Spinal cord (tissue), 9 donors: ENCODE measurements at regions not wholly inside any gene's neighbourhood (a gene's known extent, or its start where the extent isn't known, plus 50 kb on each side); places are given as distances from the start of the nearest gene placed in this dataset.
A peak's percentile ranks its signal among the peaks of the same experiment; 100 is the strongest.

Source experiments
- DNase-seq, 6 donors: peaks; one replicate each; pipeline versions ENCODE4 v3.0.0 to v3.0.0-alpha.2; 2013 to 2015; ENCODE audit warnings: low spot score in 6 of 6, low read depth in 4 of 6
- H3K27ac ChIP-seq: one replicate; pipeline ENCODE4 v1.5.1; 2013; ENCODE audit warnings: low read depth, low read length, control low read depth
- H3K27me3 ChIP-seq: one replicate; pipeline ENCODE4 v1.6.1; 2013; ENCODE audit warnings: low read length; ENCODE audit not compliant: control insufficient read depth, insufficient read depth
- H3K36me3 ChIP-seq: one replicate; pipeline ENCODE4 v1.6.1; 2013; ENCODE audit warnings: low read length; ENCODE audit not compliant: control insufficient read depth, insufficient read depth
- H3K4me1 ChIP-seq: one replicate; pipeline ENCODE4 v1.6.1; 2013; ENCODE audit warnings: low read length; ENCODE audit not compliant: control insufficient read depth, insufficient read depth
- H3K4me3 ChIP-seq: one replicate; pipeline ENCODE4 v1.5.1; 2013; ENCODE audit warnings: low read depth, low read length, control low read depth
- H3K9me3 ChIP-seq: one replicate; pipeline ENCODE4 v1.6.1; 2013; ENCODE audit warnings: low read length; ENCODE audit not compliant: control insufficient read depth, insufficient read depth
- WGBS: methylation state at CpG from one replicate; pipeline ENCODE4 v1.1.5; 2013; ENCODE audit warnings: missing lambda C conversion rate; ENCODE audit not compliant: insufficient coverage; 5-methylcytosine and 5-hydroxymethylcytosine counted together
- donor health status: healthy.

DNA sequence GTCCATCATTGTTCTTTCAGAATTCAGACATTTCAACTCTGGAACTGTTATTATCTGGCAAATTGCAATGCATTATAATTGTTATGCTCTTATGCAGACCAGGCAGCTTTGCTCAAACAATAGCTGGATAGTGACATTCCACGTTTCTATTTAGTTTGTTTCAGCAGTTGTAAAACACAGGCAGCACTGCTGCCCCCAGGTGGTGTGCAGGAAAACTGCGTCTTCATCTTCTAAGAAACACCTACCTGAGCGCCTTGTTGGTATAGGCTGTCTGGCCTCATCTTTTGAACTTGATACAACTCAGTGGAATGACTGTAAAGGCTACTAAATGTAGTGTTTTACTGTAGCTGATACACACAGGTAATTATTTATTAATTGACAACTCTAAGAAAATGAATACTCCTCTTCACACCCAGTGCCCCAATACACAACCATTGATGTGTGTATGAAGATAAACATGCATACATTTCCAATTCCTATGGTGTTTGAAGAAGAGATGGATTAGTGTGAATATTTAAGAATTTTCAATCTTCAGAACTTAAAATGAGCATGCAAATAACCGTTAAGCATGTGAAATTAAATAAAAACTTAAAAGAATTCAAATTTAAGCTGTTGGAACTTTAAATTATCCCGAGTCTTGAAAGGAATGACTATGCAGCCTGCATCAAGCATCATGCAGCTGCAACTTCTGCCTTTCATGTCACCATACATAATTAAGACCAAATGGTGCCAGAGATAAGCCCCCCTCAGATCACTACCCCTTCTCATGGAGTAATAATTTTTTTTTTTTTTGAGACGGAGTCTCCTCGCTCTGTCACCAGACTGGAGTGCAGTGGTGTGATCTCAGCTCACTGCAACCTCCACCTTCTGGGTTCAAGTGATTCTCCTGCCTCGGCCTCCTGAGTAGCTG, 85.6 kb downstream of the CD8B2 start:
- Histone ChIP-seq H3K27ac (no peak overlapping the region), H3K9me3 (no peaks in the 10 kb centered on the region), H3K4me1 (no peaks in the 10 kb centered on the region), H3K27me3 (no peaks in the 10 kb centered on the region), H3K4me3 (no peak overlapping the region), H3K36me3 (no peaks in the 10 kb centered on the region)
- WGBS: 69% methylated on average over 3 of the region's 8 CpGs
- peak in 1 of 6 donors; percentile 49 for DNase-seq

DNA sequence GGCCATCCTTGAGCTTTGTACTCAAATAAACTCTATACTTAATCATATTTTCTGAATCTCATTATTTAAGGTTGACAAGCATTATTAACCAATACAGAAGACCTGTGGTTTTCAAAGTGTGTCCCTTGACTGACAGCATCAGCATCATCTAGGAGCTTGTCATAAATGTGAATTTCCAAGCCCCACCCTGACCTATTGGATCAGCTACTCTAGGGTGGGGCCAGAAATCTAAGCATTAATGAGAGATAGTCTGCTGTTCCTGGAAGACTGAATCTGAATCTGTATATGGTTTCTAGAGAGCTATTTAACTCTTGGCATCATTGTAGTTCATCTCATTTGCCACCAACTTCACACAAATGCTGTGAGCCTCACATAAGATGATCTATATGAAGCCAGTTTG, 86.6 kb downstream of the CD8B2 start:
- H3K27me3 ChIP-seq: no peaks in the 10 kb centered on the region
- H3K36me3 ChIP-seq: no peaks in the 10 kb centered on the region
- no peak overlapping the region for H3K4me3 ChIP-seq
- H3K4me1 ChIP-seq: no peaks in the 10 kb centered on the region
- DNase-seq: no peak
- no peak overlapping the region for H3K27ac ChIP-seq
- no peaks in the 10 kb centered on the region for H3K9me3 ChIP-seq

DNA sequence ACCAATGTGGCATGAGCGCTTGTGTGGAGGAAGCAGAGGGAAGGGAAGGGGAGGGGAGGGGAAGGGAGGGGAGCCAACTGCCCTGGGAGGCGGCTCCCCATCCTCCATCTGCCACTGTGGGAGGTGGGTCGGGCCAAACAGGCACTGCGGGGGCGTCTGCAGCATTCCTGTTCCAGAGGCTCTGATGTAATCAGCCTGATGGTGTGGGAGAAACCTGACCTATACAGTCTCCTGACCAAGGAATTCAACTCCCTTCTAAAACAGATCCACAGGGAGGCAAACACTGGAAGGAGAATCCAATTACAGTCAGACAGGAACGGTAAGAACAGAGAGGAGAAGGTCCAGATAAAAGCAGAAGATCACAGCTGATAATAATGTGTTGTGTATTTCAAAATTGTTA, 88.8 kb downstream of the CD8B2 start:
- no CpG with 5 or more reads among the region's 6 CpGs for WGBS
- Histone ChIP-seq H3K27me3 (peaks cover 4% of the 10 kb centered on the region), H3K4me1 (peaks cover 3% of the 10 kb centered on the region), H3K4me3 (no peak overlapping the region), H3K27ac (peak overlapping the region; percentile 69), H3K9me3 (no peaks in the 10 kb centered on the region), H3K36me3 (no peaks in the 10 kb centered on the region)
- peak in 1 of 6 donors; percentile 70 for DNase-seq

DNA sequence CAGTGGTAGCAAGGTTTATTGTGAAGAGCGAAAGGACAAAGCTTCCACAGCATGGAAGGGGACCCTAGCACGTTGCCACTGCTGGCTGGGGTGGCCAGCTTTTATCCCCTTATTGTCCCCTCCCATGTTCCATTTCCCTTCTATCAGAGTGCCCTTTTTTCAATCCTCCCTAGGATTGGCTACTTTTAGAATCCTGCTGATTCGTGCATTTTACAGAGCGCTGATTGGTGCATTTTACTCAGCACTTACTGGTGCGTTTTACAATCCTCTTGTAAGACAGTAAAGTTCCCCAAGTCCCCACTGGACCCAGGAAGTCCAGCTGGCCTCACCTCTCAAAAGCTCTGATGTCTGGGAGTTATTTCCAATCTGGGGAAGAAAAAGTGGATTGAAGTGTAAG, 90.1 kb downstream of the CD8B2 start:
- no peak overlapping the region for H3K4me3 ChIP-seq
- H3K27ac ChIP-seq: no peak overlapping the region
- H3K4me1 ChIP-seq: peaks cover 7% of the 10 kb centered on the region
- H3K36me3 ChIP-seq: no peaks in the 10 kb centered on the region
- peaks cover 13% of the 10 kb centered on the region for H3K27me3 ChIP-seq
- no peak for DNase-seq
- no peaks in the 10 kb centered on the region for H3K9me3 ChIP-seq
- WGBS: 92% methylated on average over 5 of the region's 5 CpGs

DNA sequence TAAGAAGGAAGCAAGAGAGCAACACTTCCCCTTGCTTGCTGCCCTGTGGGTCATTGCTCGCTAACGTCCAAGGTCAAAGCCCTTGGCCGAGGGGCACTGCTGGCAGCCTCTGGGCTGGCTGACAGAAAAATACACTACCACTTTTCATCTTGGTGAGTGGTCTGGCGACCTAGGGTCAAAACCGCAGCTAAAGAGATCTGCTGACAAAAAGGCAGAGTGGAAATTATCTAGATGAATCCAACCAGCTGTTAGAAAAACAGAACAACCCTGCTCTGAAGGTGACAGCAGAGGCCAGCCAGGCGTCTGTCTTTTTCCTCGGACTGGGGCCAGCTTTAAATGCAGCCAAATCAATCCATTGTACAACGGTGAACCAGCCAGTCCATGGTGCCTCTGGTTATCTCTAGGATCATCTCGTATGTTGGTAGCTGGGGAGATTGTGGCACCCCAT, 92.6 kb downstream of the CD8B2 start:
- no peaks in the 10 kb centered on the region for H3K36me3 ChIP-seq
- H3K9me3 ChIP-seq: no peaks in the 10 kb centered on the region
- WGBS: 40% methylated on average over 9 of the region's 9 CpGs
- H3K27ac ChIP-seq: no peak overlapping the region
- H3K27me3 ChIP-seq: peaks cover 20% of the 10 kb centered on the region
- no peak for DNase-seq
- H3K4me3 ChIP-seq: no peak overlapping the region
- H3K4me1 ChIP-seq: peaks cover 11% of the 10 kb centered on the region

DNA sequence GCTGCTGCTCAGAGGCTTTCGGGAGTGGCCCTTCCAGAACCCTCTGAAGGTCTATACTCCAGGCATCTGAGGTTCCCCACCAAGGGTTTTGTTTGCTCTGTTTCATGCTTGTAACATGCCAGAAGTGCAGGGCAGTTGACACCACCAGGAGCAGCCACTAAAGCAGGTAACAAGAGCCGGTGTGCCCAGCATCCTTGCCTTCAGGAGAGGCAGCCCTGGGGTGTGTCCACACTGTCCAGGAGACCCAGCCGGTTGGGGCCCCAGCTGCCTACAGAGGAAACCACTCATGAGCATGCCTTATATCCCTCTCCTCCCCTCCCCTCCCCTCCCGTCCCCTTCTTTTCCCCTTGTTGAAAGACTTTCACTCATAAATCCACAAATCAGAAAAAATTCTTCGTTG, 93.1 kb downstream of the CD8B2 start:
- WGBS: 89% methylated on average over 5 of the region's 5 CpGs
- Histone ChIP-seq H3K27me3 (peaks cover 20% of the 10 kb centered on the region), H3K27ac (no peak overlapping the region), H3K4me3 (no peak overlapping the region), H3K4me1 (peaks cover 11% of the 10 kb centered on the region), H3K36me3 (no peaks in the 10 kb centered on the region), H3K9me3 (no peaks in the 10 kb centered on the region)
- no peak for DNase-seq

DNA sequence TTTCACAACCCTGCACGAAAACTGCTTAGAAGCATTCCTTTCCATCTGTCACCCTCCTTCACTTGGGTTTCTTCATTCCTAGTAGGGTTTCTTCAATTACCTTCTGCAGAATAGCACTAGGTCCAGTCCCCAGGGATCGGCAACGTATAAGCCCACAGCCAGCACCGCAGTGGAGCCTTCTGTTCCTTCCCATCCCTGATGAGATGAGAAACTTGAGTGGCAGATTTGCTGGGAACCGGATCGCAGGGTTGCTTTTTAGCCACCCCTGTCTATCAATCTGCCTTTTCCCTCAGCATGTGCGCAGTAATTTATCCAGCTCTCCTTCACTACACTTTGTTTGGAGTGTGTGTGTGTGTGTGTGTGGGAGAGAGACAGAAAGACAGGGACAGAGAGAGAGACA, 94.2 kb downstream of the CD8B2 start:
- H3K4me3 ChIP-seq: no peak overlapping the region
- no peak overlapping the region for H3K27ac ChIP-seq

DNA sequence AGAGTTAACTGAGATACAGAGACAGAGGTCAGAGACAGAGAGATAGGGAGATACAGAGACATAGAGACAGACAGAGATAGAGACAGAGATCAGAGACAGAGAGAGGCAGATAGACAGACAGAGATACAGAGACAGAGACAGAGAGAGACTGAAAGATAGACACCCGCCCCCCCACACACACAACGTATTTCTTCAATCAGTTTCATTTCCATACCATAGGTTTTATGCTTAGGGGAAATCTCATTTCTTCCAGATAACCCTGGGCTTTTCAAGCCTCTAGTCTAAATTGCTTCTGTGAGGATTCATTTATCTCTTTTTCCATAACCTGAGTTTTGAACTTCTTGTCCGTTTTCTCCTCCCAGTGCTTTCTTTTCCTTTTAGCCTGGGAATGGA, 94.6 kb downstream of the CD8B2 start:
- peak overlapping the region; percentile 45 for H3K4me3 ChIP-seq
- H3K9me3 ChIP-seq: no peaks in the 10 kb centered on the region
- peaks cover 11% of the 10 kb centered on the region for H3K4me1 ChIP-seq
- no peak for DNase-seq
- H3K27ac ChIP-seq: no peak overlapping the region
- peaks cover 20% of the 10 kb centered on the region for H3K27me3 ChIP-seq
- no peaks in the 10 kb centered on the region for H3K36me3 ChIP-seq
- no CpG with 5 or more reads among the region's 3 CpGs for WGBS

More for the DNA sequence above, 94.2 kb downstream of the CD8B2 start:
- DNase-seq: peak in 2 of 6 donors; percentile 50
- peaks cover 11% of the 10 kb centered on the region for H3K4me1 ChIP-seq
- H3K27me3 ChIP-seq: peaks cover 20% of the 10 kb centered on the region
- no peaks in the 10 kb centered on the region for H3K9me3 ChIP-seq
- H3K36me3 ChIP-seq: no peaks in the 10 kb centered on the region
- WGBS: 75% methylated on average over 5 of the region's 7 CpGs

DNA sequence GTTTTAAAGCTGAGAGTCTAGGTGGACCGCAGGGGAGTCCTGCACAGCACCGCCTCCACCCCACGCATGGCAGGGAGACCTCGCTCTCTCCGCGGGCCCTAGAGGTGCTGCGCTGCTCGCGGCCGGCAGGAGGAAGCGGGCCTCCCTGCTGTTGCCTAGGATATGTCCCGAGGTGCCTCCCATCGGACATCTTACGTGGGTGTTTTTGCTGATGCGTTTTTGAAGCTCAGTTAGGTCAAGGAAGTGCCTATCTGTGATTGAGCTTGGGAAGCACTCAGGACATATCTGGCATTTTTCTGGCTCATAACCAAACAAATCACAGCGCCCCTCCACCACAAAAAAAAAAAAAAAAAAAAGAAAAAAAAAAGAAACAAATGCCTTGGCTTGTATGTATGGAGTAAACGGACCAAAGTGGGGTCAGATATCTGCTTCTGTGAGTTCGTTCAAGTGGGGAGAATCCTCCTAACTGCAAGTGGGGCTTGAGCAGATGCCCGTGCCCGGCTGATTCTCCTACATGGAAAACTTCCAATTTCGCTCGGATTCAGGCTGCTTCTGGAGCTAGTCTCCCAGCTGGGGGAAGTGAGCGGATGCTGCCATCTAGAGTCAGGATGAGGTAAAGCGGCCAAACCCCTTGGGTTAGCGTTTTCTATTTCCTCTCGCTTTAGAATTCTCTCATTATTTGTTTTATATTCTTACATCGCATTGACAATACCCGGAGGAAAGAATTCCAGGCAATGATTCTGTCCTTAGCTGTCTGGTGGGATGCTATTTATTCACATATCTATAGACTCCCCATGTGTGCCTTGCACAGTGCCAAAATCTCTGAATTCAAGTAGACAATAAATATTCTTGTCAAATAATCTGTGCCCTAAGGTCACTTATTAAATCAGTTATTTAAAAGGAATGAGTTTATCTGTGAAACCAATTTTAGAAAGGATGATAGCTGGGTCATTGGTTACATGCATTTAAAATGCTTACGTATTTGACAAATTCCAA, 95.3 kb downstream of the CD8B2 start:
- 2% methylated on average over 19 of the region's 29 CpGs for WGBS

More for the DNA sequence above, 95.3 kb downstream of the CD8B2 start:
- DNase-seq: peak; percentile 69 to 97 (median 82)
- Histone ChIP-seq H3K4me3 (peak overlapping the region; percentile 45), H3K27ac (no peak overlapping the region), H3K9me3 (no peaks in the 10 kb centered on the region), H3K27me3 (peaks cover 20% of the 10 kb centered on the region), H3K36me3 (no peaks in the 10 kb centered on the region), H3K4me1 (peaks cover 11% of the 10 kb centered on the region)
